SK-N-MC (cell line): ENCODE measurements at regions not wholly inside any gene's neighbourhood (a gene's known extent, or its start where the extent isn't known, plus 50 kb on each side); places are given as distances from the start of the nearest gene placed in this dataset.
"Not testable (repeated sequence)": the region's sequence is repeated elsewhere in the genome, so short reads cannot be mapped to it uniquely, and the experiment has no call there.

Experiments used
- DNase-seq: peaks from one replicate; pipeline ENCODE4 v3.0.0-alpha.2; 2011; ENCODE audit warnings: low read depth, low spot score
- H3K27ac ChIP-seq: fragments of 200-600 bp; sonication (generic); 2 replicates; pipeline ENCODE4 v1.5.1; 2016; ENCODE audit warnings: mixed run types
- H3K36me3 ChIP-seq: fragments of 200-600 bp; sonication (generic); 2 replicates; pipeline ENCODE4 v1.6.1; 2017; ENCODE audit warnings: antibody characterized with exemption, low read length, mixed read lengths; ENCODE audit not compliant: insufficient read depth
- H3K4me3 ChIP-seq: fragments of 200-600 bp; sonication (generic); 2 replicates; pipeline ENCODE4 v1.5.1; 2016
- H3K9ac ChIP-seq: fragments of 200-600 bp; sonication (generic); 2 replicates; pipeline ENCODE4 v1.8.0; 2017; ENCODE audit warnings: mixed run types, mixed read lengths; ENCODE audit not compliant: insufficient read length
- H3K9me3 ChIP-seq: fragments of 200-600 bp; sonication (generic); 2 replicates; pipeline ENCODE4 v1.6.1; 2017; ENCODE audit warnings: low read depth, mild to moderate bottlenecking, antibody characterized with exemption, low read length, moderate library complexity, mixed read lengths
- EZH2 ChIP-seq: fragments of 200-600 bp; sonication (generic); IDR thresholded peaks from one replicate; pipeline ENCODE4 v1.6.1; 2017; ENCODE audit warnings: antibody characterized with exemption
- FOXP2 ChIP-seq: optimal IDR thresholded peaks from 2 replicates; pipeline ENCODE3; 2011; ENCODE audit warnings: mild to moderate bottlenecking, moderate library complexity; ENCODE audit not compliant: insufficient read depth; ENCODE audit errors: extremely low read length, control extremely low read depth
- POLR2AphosphoS5 ChIP-seq: IDR thresholded peaks from 2 replicates; pipeline ENCODE4 v1.6.1; 2012; ENCODE audit warnings: mild to moderate bottlenecking, low read depth, low read length, borderline replicate concordance

GRCh38 chr9:87420884-87421283, 76.8 kb upstream of the DAPK1 start:
- no peaks in the 10 kb centered on the region for H3K36me3 ChIP-seq
- H3K9ac ChIP-seq, result no peak overlapping the region
- H3K4me3 ChIP-seq, result no peak overlapping the region
- no peak overlapping the region for H3K27ac ChIP-seq
- no peaks in the 10 kb centered on the region for H3K9me3 ChIP-seq
- no peak for TF ChIP-seq EZH2
- no peak for TF ChIP-seq POLR2AphosphoS5
- no peak for TF ChIP-seq FOXP2
- no peak for DNase-seq

GRCh38 chr9:87421734-87422133, 75.9 kb upstream of the DAPK1 start:
- Histone ChIP-seq H3K9me3 (no peaks in the 10 kb centered on the region), H3K36me3 (no peaks in the 10 kb centered on the region), H3K27ac (no peak overlapping the region), H3K4me3 (no peak overlapping the region), H3K9ac (no peak overlapping the region)
- DNase-seq, result no peak
- TF ChIP-seq EZH2 (no peak), POLR2AphosphoS5 (no peak)

- Histone ChIP-seq H3K36me3 (no peaks in the 10 kb centered on the region), H3K4me3 (no peak overlapping the region), H3K9ac (no peak overlapping the region), H3K27ac (no peak overlapping the region), H3K9me3 (no peaks in the 10 kb centered on the region)
- TF ChIP-seq EZH2 (no peak), FOXP2 (no peak), POLR2AphosphoS5 (no peak)
- no peak for DNase-seq
Observed at GRCh38 chr9:87422999-87423398, 74.7 kb upstream of the DAPK1 start.

GRCh38 chr9:87423885-87424284, 73.8 kb upstream of the DAPK1 start:
- H3K4me3 ChIP-seq, H3K27ac ChIP-seq, H3K9ac ChIP-seq: not testable (repeated sequence)

GRCh38 chr9:87425202-87425601, 72.5 kb upstream of the DAPK1 start:
- Histone ChIP-seq H3K4me3 (no peak overlapping the region), H3K27ac (no peak overlapping the region), H3K9me3 (no peaks in the 10 kb centered on the region), H3K36me3 (no peaks in the 10 kb centered on the region), H3K9ac (no peak overlapping the region)
- TF ChIP-seq FOXP2, result no peak
- TF ChIP-seq EZH2, result no peak
- no peak for TF ChIP-seq POLR2AphosphoS5
- DNase-seq, result no peak

More at GRCh38 chr9:87423885-87424284, 73.8 kb upstream of the DAPK1 start:
- DNase-seq, H3K36me3 ChIP-seq, H3K9me3 ChIP-seq: not testable (repeated sequence)

GRCh38 chr9:87427851-87428506, 69.7 kb upstream of the DAPK1 start:
- no peak for TF ChIP-seq FOXP2
- TF ChIP-seq EZH2, result no peak
- TF ChIP-seq POLR2AphosphoS5, result no peak
- no peak for DNase-seq
- no peaks in the 10 kb centered on the region for H3K36me3 ChIP-seq
- H3K9me3 ChIP-seq, result no peaks in the 10 kb centered on the region
- H3K27ac ChIP-seq, result no peak overlapping the region
- no peak overlapping the region for H3K9ac ChIP-seq
- no peak overlapping the region for H3K4me3 ChIP-seq

GRCh38 chr9:87428659-87429058, 69.0 kb upstream of the DAPK1 start:
- TF ChIP-seq POLR2AphosphoS5 (no peak), EZH2 (no peak), FOXP2 (no peak)
- DNase-seq, result no peak
- no peak overlapping the region for H3K4me3 ChIP-seq
- no peaks in the 10 kb centered on the region for H3K9me3 ChIP-seq
- no peaks in the 10 kb centered on the region for H3K36me3 ChIP-seq
- no peak overlapping the region for H3K27ac ChIP-seq
- no peak overlapping the region for H3K9ac ChIP-seq

- no peak overlapping the region for H3K9ac ChIP-seq
- no peaks in the 10 kb centered on the region for H3K36me3 ChIP-seq
- no peaks in the 10 kb centered on the region for H3K9me3 ChIP-seq
- no peak for DNase-seq
- no peak overlapping the region for H3K4me3 ChIP-seq
- TF ChIP-seq FOXP2 (no peak), EZH2 (no peak), POLR2AphosphoS5 (no peak)
- H3K27ac ChIP-seq, result no peak overlapping the region
Observed at GRCh38 chr9:87431837-87432236, 65.8 kb upstream of the DAPK1 start.

GRCh38 chr9:87433853-87434252, 63.8 kb upstream of the DAPK1 start:
- TF ChIP-seq FOXP2 (no peak), POLR2AphosphoS5 (no peak), EZH2 (no peak)
- DNase-seq, result no peak
- H3K4me3 ChIP-seq, result no peak overlapping the region
- H3K9ac ChIP-seq, result no peak overlapping the region
- no peaks in the 10 kb centered on the region for H3K36me3 ChIP-seq
- peak overlapping the region; percentile 62; the same call in 1 of the 2 replicates for H3K27ac ChIP-seq
- no peaks in the 10 kb centered on the region for H3K9me3 ChIP-seq
